Right kidney (tissue), 1 donor: ENCODE measurements at regions not wholly inside any gene's neighbourhood (a gene's known extent, or its start where the extent isn't known, plus 50 kb on each side); places are given as distances from the start of the nearest gene placed in this dataset.

ENCODE experiments used
- DNase-seq: peaks from one replicate; pipeline ENCODE4 v3.0.0-alpha.2; 2016

GRCh38 chr10:9869606-9870176 lies 1148.0 kb upstream of the CELF2 start:
- no peak for DNase-seq

GRCh38 chr10:9875353-9875752 lies 1142.3 kb upstream of the CELF2 start:
- DNase-seq, result no peak

GRCh38 chr10:9877978-9878377 lies 1139.7 kb upstream of the CELF2 start:
- DNase-seq, result no peak

- no peak for DNase-seq
These were observed 1139.3 kb upstream of the CELF2 start for GRCh38 chr10:9878383-9878782.

GRCh38 chr10:9885761-9886160 lies 1131.9 kb upstream of the CELF2 start:
- DNase-seq, result no peak

GRCh38 chr10:9886772-9887171 lies 1130.9 kb upstream of the CELF2 start:
- DNase-seq, result no peak

- no peak for DNase-seq
These were observed 1122.2 kb upstream of the CELF2 start for GRCh38 chr10:9895453-9895852.

GRCh38 chr10:9895981-9896380 lies 1121.7 kb upstream of the CELF2 start:
- DNase-seq, result no peak

GRCh38 chr10:9898633-9899395 lies 1118.9 kb upstream of the CELF2 start:
- no peak for DNase-seq

- no peak for DNase-seq
These were observed 1116.9 kb upstream of the CELF2 start for GRCh38 chr10:9900751-9901150.

- DNase-seq, result no peak
These were observed 1115.7 kb upstream of the CELF2 start for GRCh38 chr10:9901971-9902370.

- DNase-seq, result no peak
These were observed 1107.2 kb upstream of the CELF2 start for GRCh38 chr10:9910446-9910845.

- DNase-seq, result no peak
These were observed 1106.2 kb upstream of the CELF2 start for GRCh38 chr10:9911488-9911887.

GRCh38 chr10:9913876-9914514 lies 1103.7 kb upstream of the CELF2 start:
- DNase-seq, result no peak

GRCh38 chr10:9921544-9921943 lies 1096.1 kb upstream of the CELF2 start:
- no peak for DNase-seq

- DNase-seq, result no peak
These were observed 1095.4 kb upstream of the CELF2 start for GRCh38 chr10:9922126-9922870.

- no peak for DNase-seq
These were observed 1091.7 kb upstream of the CELF2 start for GRCh38 chr10:9926003-9926402.

GRCh38 chr10:9926881-9927280 lies 1090.8 kb upstream of the CELF2 start:
- DNase-seq, result no peak

GRCh38 chr10:9939716-9940115 lies 1078.0 kb upstream of the CELF2 start:
- no peak for DNase-seq

- DNase-seq, result no peak
These were observed 1073.0 kb upstream of the CELF2 start for GRCh38 chr10:9944690-9945089.

GRCh38 chr10:9950070-9950469 lies 1067.6 kb upstream of the CELF2 start:
- no peak for DNase-seq

- DNase-seq, result no peak
These were observed 1066.0 kb upstream of the CELF2 start for GRCh38 chr10:9951481-9952257.
